Stomach (tissue), 4 donors: ENCODE measurements at regions not wholly inside any gene's neighbourhood (a gene's known extent, or its start where the extent isn't known, plus 50 kb on each side); places are given as distances from the start of the nearest gene placed in this dataset.
"Not testable (repeated sequence)": the region's sequence is repeated elsewhere in the genome, so short reads cannot be mapped to it uniquely, and the experiment has no call there.

Experiments
- POLR2A ChIP-seq, 4 donors: fragments of 450-650 bp; IDR thresholded peaks; one replicate each; pipeline ENCODE4 v1.6.1; 2016; ENCODE audit warnings: antibody characterized with exemption in 4 of 4, control low read depth in 2 of 4, mild to moderate bottlenecking in 1 of 4, moderate library complexity in 1 of 4
- POLR2AphosphoS5 ChIP-seq, 3 donors: sonication (generic); formaldehyde crosslinking; IDR thresholded peaks; one replicate each; pipeline ENCODE4 v1.6.1; 2016; ENCODE audit warnings: antibody characterized with exemption in 3 of 3
- TF ChIP-seq, protein P1 (sequence below), 7 experiments: fragments of 450-650 bp in 4 of 7; fragments of 200-600 bp in 3 of 7; sonication (generic) in 3 of 7; IDR thresholded peaks; one replicate each; pipeline ENCODE4 v1.5.1; 2016 to 2019; ENCODE audit warnings: antibody characterized with exemption in 7 of 7, control low read depth in 2 of 7, mild to moderate bottlenecking in 1 of 7

GRCh38 chrX:113784754-113785153 is 799.1 kb upstream of the HTR2C start:
- TF ChIP-seq, protein P1, sequence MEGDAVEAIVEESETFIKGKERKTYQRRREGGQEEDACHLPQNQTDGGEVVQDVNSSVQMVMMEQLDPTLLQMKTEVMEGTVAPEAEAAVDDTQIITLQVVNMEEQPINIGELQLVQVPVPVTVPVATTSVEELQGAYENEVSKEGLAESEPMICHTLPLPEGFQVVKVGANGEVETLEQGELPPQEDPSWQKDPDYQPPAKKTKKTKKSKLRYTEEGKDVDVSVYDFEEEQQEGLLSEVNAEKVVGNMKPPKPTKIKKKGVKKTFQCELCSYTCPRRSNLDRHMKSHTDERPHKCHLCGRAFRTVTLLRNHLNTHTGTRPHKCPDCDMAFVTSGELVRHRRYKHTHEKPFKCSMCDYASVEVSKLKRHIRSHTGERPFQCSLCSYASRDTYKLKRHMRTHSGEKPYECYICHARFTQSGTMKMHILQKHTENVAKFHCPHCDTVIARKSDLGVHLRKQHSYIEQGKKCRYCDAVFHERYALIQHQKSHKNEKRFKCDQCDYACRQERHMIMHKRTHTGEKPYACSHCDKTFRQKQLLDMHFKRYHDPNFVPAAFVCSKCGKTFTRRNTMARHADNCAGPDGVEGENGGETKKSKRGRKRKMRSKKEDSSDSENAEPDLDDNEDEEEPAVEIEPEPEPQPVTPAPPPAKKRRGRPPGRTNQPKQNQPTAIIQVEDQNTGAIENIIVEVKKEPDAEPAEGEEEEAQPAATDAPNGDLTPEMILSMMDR (IDR thresholded peaks at IDR 0.05), result not testable (repeated sequence)
- not testable (repeated sequence) for TF ChIP-seq POLR2AphosphoS5, POLR2A (IDR thresholded peaks at IDR 0.05)
